ENCODE measurements at regions not wholly inside any gene's neighbourhood (a gene's known extent, or its start where the extent isn't known, plus 50 kb on each side); places are given as distances from the start of the nearest gene placed in this dataset.

- no peak for FAIRE-seq
These were observed 93.4 kb upstream of the FN1 start for GRCh38 chr2:215529271-215529670.

- FAIRE-seq: no peak
These were observed 92.7 kb upstream of the FN1 start for GRCh38 chr2:215528555-215528954.

- no peak for FAIRE-seq
These were observed 91.9 kb upstream of the FN1 start for GRCh38 chr2:215527736-215528135.

- FAIRE-seq: no peak
These were observed 90.5 kb upstream of the FN1 start for GRCh38 chr2:215526341-215526740.

- no peak for FAIRE-seq
These were observed 86.4 kb upstream of the FN1 start for GRCh38 chr2:215522237-215522636.

- no peak for FAIRE-seq
These were observed 85.2 kb upstream of the FN1 start for GRCh38 chr2:215521031-215521430.

- no peak for FAIRE-seq
These were observed 81.5 kb upstream of the FN1 start for GRCh38 chr2:215517391-215517790.

GRCh38 chr2:215514516-215514915 is 78.6 kb upstream of the FN1 start:
- FAIRE-seq: no peak

GRCh38 chr2:215511454-215512346 is 75.8 kb upstream of the FN1 start:
- FAIRE-seq: peak; percentile 23

GRCh38 chr2:215507836-215508235 is 72.0 kb upstream of the FN1 start:
- FAIRE-seq: no peak

- FAIRE-seq: no peak
These were observed 71.3 kb upstream of the FN1 start for GRCh38 chr2:215507136-215507535.

GRCh38 chr2:215506604-215506990 is 70.7 kb upstream of the FN1 start:
- FAIRE-seq: no peak

GRCh38 chr2:215505044-215505786 is 69.3 kb upstream of the FN1 start:
- no peak for FAIRE-seq

- FAIRE-seq: no peak
These were observed 68.7 kb upstream of the FN1 start for GRCh38 chr2:215504547-215504946.

- FAIRE-seq: no peak
These were observed 67.5 kb upstream of the FN1 start for GRCh38 chr2:215503381-215503780.

GRCh38 chr2:215500466-215500865 is 64.6 kb upstream of the FN1 start:
- FAIRE-seq: no peak

- no peak for FAIRE-seq
These were observed 63.5 kb upstream of the FN1 start for GRCh38 chr2:215499331-215499730.

- no peak for FAIRE-seq
These were observed 62.6 kb upstream of the FN1 start for GRCh38 chr2:215498431-215498830.

GRCh38 chr2:215493376-215493775 is 57.5 kb upstream of the FN1 start:
- FAIRE-seq: no peak

GRCh38 chr2:215489288-215489848 is 53.5 kb upstream of the FN1 start:
- FAIRE-seq: no peak

GRCh38 chr2:215487002-215487372 is 51.1 kb upstream of the FN1 start:
- FAIRE-seq: no peak

GRCh38 chr2:215486291-215487001 is 50.6 kb upstream of the FN1 start:
- no peak for FAIRE-seq
